GM23338 (cell line): ENCODE measurements at regions not wholly inside any gene's neighbourhood (a gene's known extent, or its start where the extent isn't known, plus 50 kb on each side); places are given as distances from the start of the nearest gene placed in this dataset.

ENCODE experiments used
- ATAC-seq: fragments of 200-7000 bp; cut with Tn5 transposase; 3 replicates; pipeline ENCODE4 v1.9.1; 2020
- DNase-seq: peaks from one replicate; pipeline ENCODE4 v3.0.0-alpha.2; 2015; ENCODE audit warnings: low spot score
- H2AFZ ChIP-seq: fragments of 200-600 bp; sonication (generic); 2 replicates; pipeline ENCODE4 v1.8.0; 2016; ENCODE audit warnings: antibody characterized with exemption, mild to moderate bottlenecking, moderate library complexity
- H3F3A ChIP-seq: fragments of 200-600 bp; sonication (generic); replicated peaks from 2 replicates; pipeline ENCODE4 v1.8.0; 2017; ENCODE audit warnings: antibody characterized with exemption, mixed run types, low read depth
- H3K27ac ChIP-seq: fragments of 200-600 bp; sonication (generic); 2 replicates; pipeline ENCODE4 v1.6.1; 2016; ENCODE audit warnings: low read depth
- H3K27me3 ChIP-seq: fragments of 200-600 bp; sonication (generic); 2 replicates; pipeline ENCODE4 v1.8.0; 2016; ENCODE audit warnings: mild to moderate bottlenecking, mixed run types, moderate library complexity; ENCODE audit not compliant: insufficient read depth
- H3K36me3 ChIP-seq: fragments of 200-600 bp; sonication (generic); 2 replicates; pipeline ENCODE4 v1.8.0; 2016; ENCODE audit warnings: mild to moderate bottlenecking; ENCODE audit not compliant: insufficient read depth
- H3K4me1 ChIP-seq: fragments of 200-600 bp; sonication (generic); 2 replicates; pipeline ENCODE4 v1.8.0; 2016; ENCODE audit warnings: mild to moderate bottlenecking, moderate library complexity; ENCODE audit not compliant: insufficient read depth
- H3K4me2 ChIP-seq: fragments of 200-600 bp; sonication (generic); 2 replicates; pipeline ENCODE4 v1.7.1; 2017; ENCODE audit warnings: mixed run types
- H3K4me3 ChIP-seq: fragments of 200-600 bp; sonication (generic); 2 replicates; pipeline ENCODE4 v1.6.1; 2016; ENCODE audit warnings: mixed run types
- H3K79me2 ChIP-seq: fragments of 200-600 bp; sonication (generic); replicated peaks from 2 replicates; pipeline ENCODE4 v1.8.0; 2017; ENCODE audit warnings: mild to moderate bottlenecking; ENCODE audit not compliant: insufficient read depth
- H3K9me2 ChIP-seq: fragments of 200-600 bp; sonication (generic); 2 replicates; pipeline ENCODE4 v1.8.0; 2017; ENCODE audit not compliant: insufficient read depth
- H4K20me1 ChIP-seq: fragments of 200-600 bp; sonication (generic); replicated peaks from 2 replicates; pipeline ENCODE4 v1.8.0; 2017; ENCODE audit warnings: mild to moderate bottlenecking; ENCODE audit not compliant: insufficient read depth
- H3K27ac Mint-ChIP-seq: 2 replicates; pipeline ENCODE4 v1.8.0; 2020; ENCODE audit warnings: inconsistent platforms, mild to moderate bottlenecking, moderate library complexity, mixed read lengths
- H3K27me3 Mint-ChIP-seq: 3 replicates; pipeline ENCODE4 v1.8.0; 2022; ENCODE audit warnings: low read depth, mild to moderate bottlenecking, moderate library complexity, mixed read lengths, inconsistent platforms; ENCODE audit not compliant: insufficient read depth, poor library complexity
- H3K36me3 Mint-ChIP-seq: 3 replicates; pipeline ENCODE4 v1.8.0; 2021; ENCODE audit warnings: low read depth, mild to moderate bottlenecking, inconsistent platforms, moderate library complexity, mixed read lengths
- H3K4me1 Mint-ChIP-seq: 3 replicates; pipeline ENCODE4 v1.8.0; 2020; ENCODE audit warnings: mild to moderate bottlenecking, inconsistent platforms, mixed read lengths
- H3K4me3 Mint-ChIP-seq: 3 replicates; pipeline ENCODE4 v1.8.0; 2021; ENCODE audit warnings: moderate library complexity, mild to moderate bottlenecking, inconsistent platforms, mixed read lengths
- H3K9me3 Mint-ChIP-seq: 3 replicates; pipeline ENCODE4 v1.8.0; 2020; ENCODE audit warnings: moderate library complexity, mild to moderate bottlenecking, inconsistent platforms, mixed read lengths
- CREB1 ChIP-seq: fragments of 250-450 bp; sonication (Bioruptor Pico); IDR thresholded peaks from 2 replicates; pipeline ENCODE4 v1.5.0; 2020; ENCODE audit warnings: low read depth, mild to moderate bottlenecking, moderate library complexity
- ETS1 ChIP-seq: IDR thresholded peaks from 2 replicates; pipeline ENCODE4 v1.6.1; 2016; ENCODE audit warnings: antibody characterized with exemption
- EZH2 ChIP-seq: fragments of 200-600 bp; sonication (generic); IDR thresholded peaks from one replicate; pipeline ENCODE4 v1.8.0; 2017; ENCODE audit warnings: antibody characterized with exemption, mild to moderate bottlenecking, low read depth; ENCODE audit not compliant: unreplicated experiment
- JUNB ChIP-seq: IDR thresholded peaks from one replicate; pipeline ENCODE4 v1.6.1; 2016; ENCODE audit warnings: antibody characterized with exemption; ENCODE audit not compliant: unreplicated experiment
- NANOG ChIP-seq: IDR thresholded peaks from 2 replicates; pipeline ENCODE4 v1.6.1; 2016; ENCODE audit warnings: antibody characterized with exemption, borderline replicate concordance
- POLR2AphosphoS5 ChIP-seq: IDR thresholded peaks from 2 replicates; pipeline ENCODE4 v1.6.1; 2016; ENCODE audit warnings: antibody characterized with exemption, low read depth
- REST ChIP-seq: IDR thresholded peaks from one replicate; pipeline ENCODE4 v1.6.1; 2018; ENCODE audit warnings: antibody characterized with exemption; ENCODE audit not compliant: unreplicated experiment
- ZNF114 ChIP-seq: fragments of 250-450 bp; sonication (Bioruptor Pico); IDR thresholded peaks from 2 replicates; pipeline ENCODE4 v1.5.0; 2020; ENCODE audit warnings: mild to moderate bottlenecking, moderate library complexity
- ZNF331 ChIP-seq: fragments of 250-450 bp; sonication (Bioruptor Pico); IDR thresholded peaks from 2 replicates; pipeline ENCODE4 v1.5.0; 2020; ENCODE audit warnings: low read depth, mild to moderate bottlenecking, moderate library complexity
- ZNF462 ChIP-seq: fragments of 250-450 bp; sonication (Bioruptor Pico); IDR thresholded peaks from 2 replicates; pipeline ENCODE4 v1.5.0; 2020; ENCODE audit warnings: mild to moderate bottlenecking, moderate library complexity

GRCh38 chr5:26492906-26493459 lies 545.4 kb downstream of the CDH9 start:
- Histone ChIP-seq H4K20me1 (no peaks in the 10 kb centered on the region), H3K4me1 (0 out of 2 replicates have a peak, but pooled peaks cover 5% of the 10 kb centered on the region), H3K4me2 (no peak overlapping the region), H3K36me3 (peaks cover 13% of the 10 kb centered on the region; the same call in 1 of the 2 replicates), H3K27ac (no peak overlapping the region), H3K27me3 (no peaks in the 10 kb centered on the region), H3F3A (no peaks in the 10 kb centered on the region), H2AFZ (no peak overlapping the region), H3K79me2 (no peaks in the 10 kb centered on the region), H3K9me2 (peaks cover 23% of the 10 kb centered on the region), H3K4me3 (no peak overlapping the region)
- peaks cover 2% of the 10 kb centered on the region for H3K27me3 Mint-ChIP-seq
- H3K4me1 Mint-ChIP-seq = peaks cover 8% of the 10 kb centered on the region
- TF ChIP-seq ZNF331 (CRISPR knock-in tag) (no peak), POLR2AphosphoS5 (no peak), JUNB (no peak), REST (no peak), CREB1 (CRISPR knock-in tag) (no peak), ZNF462 (CRISPR knock-in tag) (no peak), EZH2 (no peak), ETS1 (no peak), ZNF114 (CRISPR knock-in tag) (no peak), NANOG (no peak)
- H3K4me3 Mint-ChIP-seq = no peak overlapping the region
- no peak for ATAC-seq
- H3K9me3 Mint-ChIP-seq = peaks cover 50% of the 10 kb centered on the region
- no peak overlapping the region for H3K27ac Mint-ChIP-seq
- peak; percentile 2 for DNase-seq
- peaks cover 18% of the 10 kb centered on the region for H3K36me3 Mint-ChIP-seq
